ENCODE measurements at regions not wholly inside any gene's neighbourhood (a gene's known extent, or its start where the extent isn't known, plus 50 kb on each side); places are given as distances from the start of the nearest gene placed in this dataset.

DNA sequence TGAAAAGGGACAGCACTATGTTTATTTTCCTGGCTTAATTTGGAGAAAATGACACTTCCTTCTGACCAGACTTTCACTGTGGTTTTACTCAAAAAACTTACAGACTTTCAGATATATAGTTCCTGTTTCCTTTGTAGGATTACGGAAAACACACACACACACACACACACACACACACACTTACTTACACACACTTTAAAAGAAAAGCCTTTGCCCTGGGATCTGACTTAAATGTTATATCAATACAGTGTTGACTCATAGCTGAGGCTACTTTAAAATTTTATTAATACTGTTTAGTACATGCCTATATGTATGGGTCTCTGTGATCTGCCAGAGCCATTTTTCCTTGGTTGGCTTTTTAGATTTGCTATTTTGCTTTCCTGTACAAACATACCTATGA is 758.3 kb downstream of the DNAH5 start:
- H2AFZ ChIP-seq (ENCODE audit: low read length): no peak overlapping the region
- no peaks in the 10 kb centered on the region for H3K27me3 ChIP-seq (ENCODE audit: control insufficient read depth, insufficient read depth, low read length)
- TF ChIP-seq EZH2 (IDR thresholded peaks at IDR 0.05; ENCODE audit: low read length, missing control alignments): no peak
- TF ChIP-seq, protein P1, sequence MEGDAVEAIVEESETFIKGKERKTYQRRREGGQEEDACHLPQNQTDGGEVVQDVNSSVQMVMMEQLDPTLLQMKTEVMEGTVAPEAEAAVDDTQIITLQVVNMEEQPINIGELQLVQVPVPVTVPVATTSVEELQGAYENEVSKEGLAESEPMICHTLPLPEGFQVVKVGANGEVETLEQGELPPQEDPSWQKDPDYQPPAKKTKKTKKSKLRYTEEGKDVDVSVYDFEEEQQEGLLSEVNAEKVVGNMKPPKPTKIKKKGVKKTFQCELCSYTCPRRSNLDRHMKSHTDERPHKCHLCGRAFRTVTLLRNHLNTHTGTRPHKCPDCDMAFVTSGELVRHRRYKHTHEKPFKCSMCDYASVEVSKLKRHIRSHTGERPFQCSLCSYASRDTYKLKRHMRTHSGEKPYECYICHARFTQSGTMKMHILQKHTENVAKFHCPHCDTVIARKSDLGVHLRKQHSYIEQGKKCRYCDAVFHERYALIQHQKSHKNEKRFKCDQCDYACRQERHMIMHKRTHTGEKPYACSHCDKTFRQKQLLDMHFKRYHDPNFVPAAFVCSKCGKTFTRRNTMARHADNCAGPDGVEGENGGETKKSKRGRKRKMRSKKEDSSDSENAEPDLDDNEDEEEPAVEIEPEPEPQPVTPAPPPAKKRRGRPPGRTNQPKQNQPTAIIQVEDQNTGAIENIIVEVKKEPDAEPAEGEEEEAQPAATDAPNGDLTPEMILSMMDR (conservative IDR thresholded peaks at IDR 0.05 in 1 of 2, IDR thresholded peaks at IDR 0.05 in 1 of 2; ENCODE audit: low read depth in 1 of 2, low read length in 2 of 2): no peak

GRCh38 chr5:13179407-13180087 is 764.9 kb downstream of the DNAH5 start:
- no peaks in the 10 kb centered on the region for H4K20me1 ChIP-seq (ENCODE audit: control insufficient read depth, extremely low read depth, insufficient read depth, low read length)
- no peak overlapping the region for H3K4me3 ChIP-seq (replicated peaks in 1 of 4; ENCODE audit: control extremely low read depth in 1 of 4, insufficient read depth in 1 of 4, low read depth in 3 of 4, low read length in 4 of 4)
- no peak overlapping the region for H3K9ac ChIP-seq (ENCODE audit: insufficient read depth, low read length)
- no peaks in the 10 kb centered on the region for H3K27me3 ChIP-seq (ENCODE audit: control insufficient read depth, insufficient read depth, low read length)
- no peak overlapping the region for H3K27ac ChIP-seq (ENCODE audit: insufficient read depth, low read length)
- TF ChIP-seq, protein P1 (conservative IDR thresholded peaks at IDR 0.05 in 1 of 2, IDR thresholded peaks at IDR 0.05 in 1 of 2; ENCODE audit: low read depth in 1 of 2, low read length in 2 of 2): no peak
- TF ChIP-seq EZH2 (IDR thresholded peaks at IDR 0.05; ENCODE audit: low read length, missing control alignments): no peak
- H3K36me3 ChIP-seq (ENCODE audit: control insufficient read depth, insufficient read depth, low read length): no peaks in the 10 kb centered on the region
- H3K9me3 ChIP-seq (ENCODE audit: control insufficient read depth, insufficient read depth, low read depth, low read length): no peaks in the 10 kb centered on the region
- H3K79me2 ChIP-seq (ENCODE audit: control insufficient read depth, insufficient read depth, low read length): no peaks in the 10 kb centered on the region
- DNase-seq (ENCODE audit: low read depth in 2 of 2): no peak
- H2AFZ ChIP-seq (ENCODE audit: low read length): no peak overlapping the region
- no peaks in the 10 kb centered on the region for H3K4me1 ChIP-seq (ENCODE audit: control insufficient read depth, extremely low read depth, insufficient read depth, low read length)
- H3K4me2 ChIP-seq (ENCODE audit: extremely low read depth, insufficient read depth, low read length): no peak overlapping the region

More for the DNA sequence above, 758.3 kb downstream of the DNAH5 start:
- H3K4me2 ChIP-seq (ENCODE audit: extremely low read depth, insufficient read depth, low read length): no peak overlapping the region
- no peak overlapping the region for H3K27ac ChIP-seq (ENCODE audit: insufficient read depth, low read length)
- no peaks in the 10 kb centered on the region for H3K9me3 ChIP-seq (ENCODE audit: control insufficient read depth, insufficient read depth, low read depth, low read length)
- no peak overlapping the region for H3K4me3 ChIP-seq (replicated peaks in 1 of 4; ENCODE audit: control extremely low read depth in 1 of 4, insufficient read depth in 1 of 4, low read depth in 3 of 4, low read length in 4 of 4)
- no peaks in the 10 kb centered on the region for H3K36me3 ChIP-seq (ENCODE audit: control insufficient read depth, insufficient read depth, low read length)
- no peaks in the 10 kb centered on the region for H3K4me1 ChIP-seq (ENCODE audit: control insufficient read depth, extremely low read depth, insufficient read depth, low read length)
- H3K9ac ChIP-seq (ENCODE audit: insufficient read depth, low read length): no peak overlapping the region
- no peak for DNase-seq (ENCODE audit: low read depth in 2 of 2)
- peaks cover 2% of the 10 kb centered on the region for H4K20me1 ChIP-seq (ENCODE audit: control insufficient read depth, extremely low read depth, insufficient read depth, low read length)
- no peaks in the 10 kb centered on the region for H3K79me2 ChIP-seq (ENCODE audit: control insufficient read depth, insufficient read depth, low read length)

DNA sequence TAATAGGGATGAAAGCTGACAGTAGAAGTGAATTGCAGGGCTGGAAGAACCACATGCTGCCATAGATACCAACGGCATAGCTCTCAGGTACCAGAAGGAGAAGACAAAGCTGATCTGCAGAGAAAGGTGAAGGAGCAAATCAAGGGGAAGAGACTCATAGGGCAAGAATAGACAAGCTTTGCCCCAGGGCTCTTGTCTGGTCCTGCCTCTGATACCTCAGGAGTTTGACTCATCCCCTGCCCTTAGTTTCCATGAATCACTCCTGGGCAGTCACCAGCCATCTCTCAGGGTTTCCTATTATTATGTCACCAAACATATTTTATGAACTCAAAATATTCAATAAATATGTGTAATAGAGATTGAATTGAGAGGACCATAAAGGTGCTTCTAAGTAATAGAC is 800.9 kb downstream of the DNAH5 start:
- no peak overlapping the region for H2AFZ ChIP-seq (ENCODE audit: low read length)
- TF ChIP-seq, protein P1 (conservative IDR thresholded peaks at IDR 0.05 in 1 of 2, IDR thresholded peaks at IDR 0.05 in 1 of 2; ENCODE audit: low read depth in 1 of 2, low read length in 2 of 2): no peak
- no peak for TF ChIP-seq EZH2 (IDR thresholded peaks at IDR 0.05; ENCODE audit: low read length, missing control alignments)
- DNase-seq (ENCODE audit: low read depth in 2 of 2): no peak
- no peaks in the 10 kb centered on the region for H3K79me2 ChIP-seq (ENCODE audit: control insufficient read depth, insufficient read depth, low read length)
- no peak overlapping the region for H3K4me2 ChIP-seq (ENCODE audit: extremely low read depth, insufficient read depth, low read length)
- no peaks in the 10 kb centered on the region for H3K9me3 ChIP-seq (ENCODE audit: control insufficient read depth, insufficient read depth, low read depth, low read length)
- no peaks in the 10 kb centered on the region for H4K20me1 ChIP-seq (ENCODE audit: control insufficient read depth, extremely low read depth, insufficient read depth, low read length)
- H3K9ac ChIP-seq (ENCODE audit: insufficient read depth, low read length): no peak overlapping the region
- no peak overlapping the region for H3K27ac ChIP-seq (ENCODE audit: insufficient read depth, low read length)
- no peaks in the 10 kb centered on the region for H3K4me1 ChIP-seq (ENCODE audit: control insufficient read depth, extremely low read depth, insufficient read depth, low read length)
- H3K27me3 ChIP-seq (ENCODE audit: control insufficient read depth, insufficient read depth, low read length): no peaks in the 10 kb centered on the region
- H3K4me3 ChIP-seq (replicated peaks in 1 of 4; ENCODE audit: control extremely low read depth in 1 of 4, insufficient read depth in 1 of 4, low read depth in 3 of 4, low read length in 4 of 4): no peak overlapping the region
- H3K36me3 ChIP-seq (ENCODE audit: control insufficient read depth, insufficient read depth, low read length): no peaks in the 10 kb centered on the region

Data from fibroblast of lung (primary cell).